NOMO-1 treated with dmso at 0.1 percent for 144 hours (cell line): ENCODE measurements at regions not wholly inside any gene's neighbourhood (a gene's known extent, or its start where the extent isn't known, plus 50 kb on each side); places are given as distances from the start of the nearest gene placed in this dataset.

Experiments
- DNase-seq: peaks from one replicate; lab custom pipeline; 2025; ENCODE audit not compliant: unreplicated experiment; lab: John Stamatoyannopoulos, UW

DNA sequence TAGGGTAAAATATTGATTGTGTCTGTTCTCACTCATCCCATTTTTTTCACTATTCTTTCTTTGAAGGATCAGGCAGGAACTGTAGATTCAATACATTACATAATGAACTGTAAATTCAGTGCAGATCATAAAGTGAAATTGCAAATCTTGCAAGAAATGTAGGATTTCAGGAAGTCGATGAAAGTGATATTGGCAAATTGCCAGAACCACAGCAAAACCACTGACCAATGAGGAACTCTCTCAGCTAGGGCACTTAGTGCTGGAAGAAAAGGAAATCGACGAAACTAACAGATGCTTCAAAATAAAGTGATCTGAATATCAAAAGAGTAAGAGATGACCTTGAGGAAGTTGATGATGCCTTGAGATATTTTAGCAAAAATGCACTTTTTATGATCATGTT is 157.6 kb downstream of the AACS start:
- DNase-seq = peak; percentile 66

- DNase-seq = no peak
These were observed 160.4 kb downstream of the AACS start for GRCh38 chr12:125225641-125226040.

DNA sequence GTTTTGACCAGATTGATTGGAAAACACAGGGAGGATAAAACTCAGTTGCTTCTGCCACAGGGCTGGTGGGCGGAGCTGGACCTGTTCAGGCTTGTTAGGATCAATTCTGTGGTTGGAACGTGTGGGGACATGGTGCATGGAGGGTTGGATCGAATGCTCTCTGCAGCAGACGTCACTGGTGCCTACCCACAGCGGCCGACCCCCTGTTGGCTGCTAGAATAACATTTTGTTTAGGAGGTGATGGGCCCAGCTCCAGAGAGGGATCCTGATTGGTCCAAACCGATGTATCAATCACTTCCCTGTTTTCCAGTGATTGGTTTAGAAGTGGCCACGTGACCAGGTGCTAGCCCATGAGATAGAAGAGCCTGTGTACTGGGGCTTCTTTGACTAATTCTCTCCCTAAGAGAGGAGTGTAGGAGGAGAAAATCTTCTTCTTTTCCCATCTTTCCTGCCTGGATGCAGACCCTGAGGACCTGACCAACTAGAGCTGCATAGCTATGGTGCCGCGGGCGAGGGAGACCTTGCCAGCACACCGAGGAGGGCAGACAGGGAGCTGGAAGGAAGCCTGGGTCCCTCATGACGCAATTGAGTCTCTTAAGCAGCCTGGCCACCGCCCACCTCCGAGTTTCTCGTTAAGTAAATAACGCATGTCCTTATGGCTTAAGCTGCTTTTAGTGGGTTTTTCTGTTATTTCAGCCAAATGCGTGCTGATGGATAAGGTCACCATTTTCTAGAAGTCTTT is 163.5 kb downstream of the AACS start:
- DNase-seq = no peak

GRCh38 chr12:125229878-125230530 is 164.8 kb downstream of the AACS start:
- no peak for DNase-seq

GRCh38 chr12:125233319-125233718 is 168.1 kb downstream of the AACS start:
- no peak for DNase-seq

GRCh38 chr12:125239563-125239962 is 174.3 kb downstream of the AACS start:
- DNase-seq = no peak

GRCh38 chr12:125240717-125241116 is 175.5 kb downstream of the AACS start:
- DNase-seq = no peak

GRCh38 chr12:125243811-125244210 is 178.6 kb downstream of the AACS start:
- no peak for DNase-seq

DNA sequence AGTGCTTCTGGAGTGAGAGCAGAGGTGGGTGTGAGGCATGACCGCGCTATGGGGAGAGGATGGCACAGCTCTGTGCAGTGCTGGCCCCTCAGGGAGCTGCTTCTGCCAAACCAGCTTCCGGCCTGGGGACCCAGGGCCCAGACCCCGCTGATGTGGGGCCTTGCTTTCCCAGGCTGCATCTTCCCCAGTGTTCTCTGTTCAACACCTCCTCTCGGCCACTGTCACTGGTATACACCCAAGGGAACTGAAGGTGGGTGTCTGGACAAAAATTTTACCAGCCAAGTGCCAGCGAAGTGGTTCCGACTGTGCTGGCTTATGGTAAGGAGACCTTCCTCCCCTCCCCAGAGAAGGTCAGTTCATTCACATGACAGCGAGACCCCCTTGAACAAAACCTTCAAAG is 179.1 kb downstream of the AACS start:
- no peak for DNase-seq

- no peak for DNase-seq
These were observed 180.6 kb downstream of the AACS start for GRCh38 chr12:125245581-125246557.

- no peak for DNase-seq
These were observed 182.2 kb downstream of the AACS start for GRCh38 chr12:125247477-125247876.

DNA sequence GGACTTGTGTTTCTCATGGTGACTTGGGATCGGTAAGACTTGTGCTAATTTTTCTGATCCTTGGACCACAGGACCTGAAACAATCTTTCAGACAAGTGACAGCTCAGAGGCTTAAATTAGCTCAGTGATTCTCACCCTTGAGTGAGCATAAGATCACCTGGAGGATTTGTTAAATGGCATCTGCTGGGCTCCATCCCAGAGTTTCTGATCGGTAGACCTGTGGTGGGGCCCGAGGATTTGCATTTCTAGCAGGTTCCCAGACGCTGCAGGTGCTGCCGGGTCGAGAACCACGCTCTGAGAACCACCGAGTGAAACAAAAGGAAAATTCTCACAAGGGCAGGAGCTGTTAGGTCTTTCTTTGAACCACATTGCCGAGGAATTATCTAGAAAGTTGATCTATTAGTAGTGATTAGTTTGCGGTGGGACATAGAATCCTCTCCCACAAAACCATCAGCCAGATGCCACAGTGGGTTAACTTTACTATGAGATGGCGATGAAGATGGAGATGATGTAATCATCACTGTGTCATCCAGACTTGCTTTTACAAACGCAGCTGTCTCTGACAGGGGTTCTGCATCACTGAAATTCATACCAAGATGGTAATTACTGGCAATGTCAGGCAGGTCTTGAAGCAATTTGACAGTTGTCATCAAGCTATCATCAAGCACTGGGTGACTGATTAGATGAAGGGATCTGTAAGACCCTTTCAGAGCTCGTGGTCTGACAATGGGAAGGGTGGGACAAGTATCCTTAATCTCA is 184.0 kb downstream of the AACS start:
- DNase-seq = no peak

DNA sequence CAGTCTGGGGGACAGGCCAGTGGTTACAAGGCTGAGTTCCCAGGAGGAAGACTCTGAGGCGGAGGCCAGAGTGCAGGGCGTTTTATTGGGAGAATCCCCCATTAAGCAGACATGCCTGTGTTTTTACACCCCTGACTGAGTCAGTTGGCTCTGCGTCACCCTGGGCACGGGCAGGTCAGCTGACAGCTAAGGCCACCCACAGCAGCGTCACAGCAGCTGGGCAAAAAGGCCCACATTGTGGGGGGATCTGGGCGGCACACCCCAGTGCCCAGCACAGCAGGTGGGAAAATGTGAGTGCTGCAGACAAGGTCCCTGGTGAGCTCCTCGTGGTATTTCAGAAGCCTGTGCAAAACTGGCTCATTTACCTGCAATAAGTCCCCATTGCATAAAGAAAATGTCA is 184.7 kb downstream of the AACS start:
- DNase-seq = no peak

DNA sequence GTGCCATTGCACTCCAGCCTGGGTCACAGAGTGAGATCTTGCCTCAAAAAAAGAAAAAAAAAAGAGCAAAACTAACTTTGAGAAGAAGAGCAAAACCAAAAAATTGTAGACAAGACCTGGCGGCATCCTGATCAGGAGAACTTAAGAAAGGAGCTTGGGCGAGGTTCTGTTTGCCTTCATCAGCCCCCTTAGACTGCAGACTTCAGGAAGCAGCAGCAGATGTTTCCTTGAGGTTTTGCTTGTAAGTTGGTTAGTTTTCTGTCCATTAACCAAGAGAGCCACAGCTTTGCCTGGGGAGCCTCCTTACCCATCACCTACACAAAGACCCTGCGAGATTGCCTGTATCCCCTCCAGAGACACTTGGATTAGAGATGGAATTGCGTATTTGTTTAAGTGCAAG is 189.0 kb downstream of the AACS start:
- DNase-seq = no peak

- DNase-seq = no peak
These were observed 189.6 kb downstream of the AACS start for GRCh38 chr12:125254856-125255255.

DNA sequence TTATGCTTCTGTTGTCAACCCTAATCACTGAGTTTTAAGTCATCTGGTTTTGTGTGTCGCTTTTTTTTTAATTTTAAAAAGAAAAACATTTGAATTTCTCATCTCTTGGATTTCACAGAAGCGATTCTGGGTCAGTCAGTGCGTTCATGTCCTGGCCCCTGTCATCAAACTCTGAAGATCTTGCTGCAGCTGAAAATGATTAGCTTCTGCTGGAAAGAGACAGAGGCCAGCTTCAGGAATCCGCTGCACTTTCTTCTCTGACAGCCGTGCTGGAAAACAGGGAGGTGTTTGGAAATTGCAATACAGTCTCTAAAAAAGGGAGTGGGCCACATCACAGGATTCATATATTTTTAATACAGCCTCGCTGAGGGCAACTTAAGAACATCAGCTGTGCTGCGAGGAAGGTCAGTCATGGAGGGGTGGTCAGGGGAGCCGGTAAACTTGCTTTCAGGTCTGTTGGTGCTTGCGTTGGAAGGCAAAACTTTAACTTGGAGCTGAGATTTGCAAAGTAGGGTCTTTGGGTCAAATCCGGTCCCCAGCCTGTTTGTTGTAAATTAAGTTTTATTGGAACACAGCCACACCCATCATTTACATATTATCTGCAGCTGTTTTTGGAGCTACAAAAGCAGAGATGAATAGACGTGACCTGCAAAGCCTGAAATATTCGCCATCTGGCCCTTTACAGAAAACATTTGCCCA is 190.8 kb downstream of the AACS start:
- DNase-seq = no peak

GRCh38 chr12:125256634-125256936 is 191.3 kb downstream of the AACS start:
- DNase-seq = no peak

DNA sequence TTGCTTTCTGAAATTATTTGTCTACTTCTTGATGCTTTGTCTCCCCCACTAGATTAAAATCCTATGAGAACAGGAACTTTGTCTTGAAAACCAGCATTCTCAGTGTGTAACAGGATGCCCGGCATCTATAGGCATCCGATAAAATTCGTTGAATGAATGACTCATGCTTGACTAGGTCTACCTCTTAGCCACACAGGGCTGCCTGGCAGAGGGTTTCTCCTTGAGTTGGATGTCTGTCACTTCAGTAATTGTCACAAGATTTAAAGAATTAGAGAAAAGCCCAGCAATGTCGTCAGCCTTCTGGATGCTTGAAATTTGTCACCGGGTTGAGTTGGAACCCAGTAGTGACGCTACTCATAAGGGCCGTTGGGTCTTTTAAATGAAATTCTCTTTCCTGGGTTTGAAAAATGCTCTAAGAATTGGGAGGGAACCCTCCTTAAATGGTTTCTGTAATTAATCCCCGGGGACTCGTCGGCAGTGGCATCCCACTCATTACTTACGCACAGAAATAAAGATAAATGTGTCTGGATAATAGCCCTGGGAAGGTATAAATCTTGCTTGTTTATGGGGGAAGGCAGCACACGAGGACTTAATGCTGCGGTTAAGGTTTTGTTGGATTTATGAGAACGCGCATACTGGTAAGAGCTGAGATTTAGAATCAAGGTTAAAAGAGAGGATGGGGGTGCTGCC is 194.1 kb downstream of the AACS start:
- DNase-seq = no peak

GRCh38 chr12:125262851-125263250 is 197.6 kb downstream of the AACS start:
- no peak for DNase-seq

- no peak for DNase-seq
These were observed 198.2 kb downstream of the AACS start for GRCh38 chr12:125263385-125263784.
